GM12872 (cell line): ENCODE measurements at regions not wholly inside any gene's neighbourhood (a gene's known extent, or its start where the extent isn't known, plus 50 kb on each side); places are given as distances from the start of the nearest gene placed in this dataset.

Experiments used
- TF ChIP-seq, protein P1 (sequence below): IDR thresholded peaks from 3 replicates; pipeline ENCODE4 v1.5.1; 2011; ENCODE audit warnings: low read depth, mild to moderate bottlenecking, low read length, moderate library complexity; ENCODE audit not compliant: insufficient read depth

DNA sequence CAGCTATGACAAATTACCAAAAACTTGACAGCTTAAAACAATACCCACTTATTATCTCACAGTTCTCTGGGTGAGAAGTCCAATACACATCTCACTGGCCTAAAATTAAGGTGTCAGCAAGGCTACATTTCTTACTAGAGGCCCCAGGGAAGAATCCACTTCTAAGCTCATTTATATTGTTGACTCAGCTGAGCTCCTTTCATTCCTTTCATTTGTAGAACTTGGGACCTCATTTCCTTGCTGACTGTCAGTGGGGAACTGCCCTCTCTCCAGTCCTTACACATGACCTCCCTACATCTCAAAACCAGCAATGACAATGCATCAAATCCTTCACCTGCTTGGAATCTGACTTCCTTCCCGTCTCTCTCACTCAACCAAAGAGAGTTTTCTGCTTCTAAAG, 240.3 kb downstream of the IPMK start:
- TF ChIP-seq, protein P1, sequence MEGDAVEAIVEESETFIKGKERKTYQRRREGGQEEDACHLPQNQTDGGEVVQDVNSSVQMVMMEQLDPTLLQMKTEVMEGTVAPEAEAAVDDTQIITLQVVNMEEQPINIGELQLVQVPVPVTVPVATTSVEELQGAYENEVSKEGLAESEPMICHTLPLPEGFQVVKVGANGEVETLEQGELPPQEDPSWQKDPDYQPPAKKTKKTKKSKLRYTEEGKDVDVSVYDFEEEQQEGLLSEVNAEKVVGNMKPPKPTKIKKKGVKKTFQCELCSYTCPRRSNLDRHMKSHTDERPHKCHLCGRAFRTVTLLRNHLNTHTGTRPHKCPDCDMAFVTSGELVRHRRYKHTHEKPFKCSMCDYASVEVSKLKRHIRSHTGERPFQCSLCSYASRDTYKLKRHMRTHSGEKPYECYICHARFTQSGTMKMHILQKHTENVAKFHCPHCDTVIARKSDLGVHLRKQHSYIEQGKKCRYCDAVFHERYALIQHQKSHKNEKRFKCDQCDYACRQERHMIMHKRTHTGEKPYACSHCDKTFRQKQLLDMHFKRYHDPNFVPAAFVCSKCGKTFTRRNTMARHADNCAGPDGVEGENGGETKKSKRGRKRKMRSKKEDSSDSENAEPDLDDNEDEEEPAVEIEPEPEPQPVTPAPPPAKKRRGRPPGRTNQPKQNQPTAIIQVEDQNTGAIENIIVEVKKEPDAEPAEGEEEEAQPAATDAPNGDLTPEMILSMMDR: no peak

DNA sequence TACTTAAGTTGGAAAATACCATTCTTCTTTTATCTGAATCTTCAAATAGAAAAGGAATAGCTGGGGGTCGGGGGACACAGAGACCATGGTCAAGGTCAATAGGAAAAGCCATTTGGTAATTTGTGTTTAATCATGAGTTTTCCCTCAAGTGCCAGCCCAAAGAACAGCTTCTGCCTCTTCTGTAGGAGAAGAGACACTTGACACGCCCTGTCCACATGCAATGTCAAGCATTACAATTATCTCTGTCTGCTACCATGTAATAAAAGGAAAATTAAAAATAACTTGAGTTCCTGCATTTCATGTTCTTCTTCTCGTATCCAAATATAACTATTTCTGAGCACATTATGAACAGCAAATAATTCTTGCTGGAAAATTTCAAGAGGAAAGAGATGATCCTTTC, 241.7 kb downstream of the IPMK start:
- TF ChIP-seq, protein P1: no peak

DNA sequence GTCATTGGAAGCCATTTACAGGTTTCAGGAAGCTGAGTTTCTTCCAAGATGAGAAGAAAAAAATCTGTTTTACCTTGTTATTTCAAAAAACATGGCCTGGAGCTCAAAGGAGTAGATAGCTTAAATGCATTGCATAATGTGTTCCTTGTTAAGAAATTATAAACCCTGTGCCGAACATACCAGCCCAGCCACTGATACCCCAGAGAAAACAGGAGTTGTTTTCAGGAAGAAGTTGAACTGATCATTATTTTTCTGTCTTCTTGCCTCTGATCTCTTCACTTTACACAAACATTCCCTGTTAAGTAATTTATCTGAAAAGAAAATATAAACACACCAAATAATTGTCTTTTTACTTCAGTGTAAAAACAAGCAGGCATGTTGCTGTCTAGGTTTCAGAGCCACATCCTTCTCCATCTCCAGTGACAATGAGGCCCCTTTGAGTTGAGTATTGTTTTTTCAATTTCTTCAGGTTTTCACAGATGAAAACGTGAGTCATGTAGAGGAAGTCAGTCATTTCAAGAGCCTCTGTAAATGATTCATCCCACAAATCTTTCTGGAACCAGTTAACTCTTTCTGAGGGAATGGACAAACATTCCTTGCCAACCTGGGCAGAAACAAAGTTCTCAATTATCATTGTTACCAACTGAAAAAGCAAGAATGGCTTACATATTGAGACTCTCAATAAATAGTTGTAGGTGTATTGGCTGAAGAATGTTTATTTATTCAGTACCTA, 244.2 kb downstream of the IPMK start:
- TF ChIP-seq, protein P1: no peak

DNA sequence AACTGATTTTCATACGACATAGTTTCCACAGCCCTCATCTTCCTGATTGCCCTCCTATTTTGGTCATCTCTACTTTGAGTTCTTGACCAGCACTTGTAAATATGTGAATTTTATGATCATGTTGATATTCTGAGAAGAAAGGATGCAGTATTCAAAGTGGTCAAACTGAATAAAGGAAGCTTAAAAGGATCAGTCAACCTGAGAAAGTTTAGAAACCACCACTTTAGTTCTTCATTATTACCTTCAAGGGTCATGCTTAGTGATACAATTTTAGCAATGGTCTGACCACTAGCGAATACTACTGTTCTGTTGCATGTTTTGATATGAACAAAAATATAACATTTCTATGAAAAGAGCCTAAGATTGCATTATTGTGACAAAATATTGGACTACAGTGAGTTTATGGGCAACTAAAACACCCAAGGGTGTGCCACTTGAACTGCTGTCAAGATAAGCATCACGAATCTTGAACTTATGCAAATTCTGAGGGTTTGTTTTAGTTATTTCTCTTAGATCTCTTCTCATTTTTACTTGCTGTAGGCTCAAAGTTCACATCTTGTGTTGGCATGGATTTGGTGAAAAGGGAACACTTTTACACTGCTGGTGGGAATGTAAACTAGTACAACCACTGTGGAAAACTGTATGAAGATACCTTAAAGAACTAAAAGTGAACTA, 247.7 kb downstream of the IPMK start:
- TF ChIP-seq, protein P1: no peak

DNA sequence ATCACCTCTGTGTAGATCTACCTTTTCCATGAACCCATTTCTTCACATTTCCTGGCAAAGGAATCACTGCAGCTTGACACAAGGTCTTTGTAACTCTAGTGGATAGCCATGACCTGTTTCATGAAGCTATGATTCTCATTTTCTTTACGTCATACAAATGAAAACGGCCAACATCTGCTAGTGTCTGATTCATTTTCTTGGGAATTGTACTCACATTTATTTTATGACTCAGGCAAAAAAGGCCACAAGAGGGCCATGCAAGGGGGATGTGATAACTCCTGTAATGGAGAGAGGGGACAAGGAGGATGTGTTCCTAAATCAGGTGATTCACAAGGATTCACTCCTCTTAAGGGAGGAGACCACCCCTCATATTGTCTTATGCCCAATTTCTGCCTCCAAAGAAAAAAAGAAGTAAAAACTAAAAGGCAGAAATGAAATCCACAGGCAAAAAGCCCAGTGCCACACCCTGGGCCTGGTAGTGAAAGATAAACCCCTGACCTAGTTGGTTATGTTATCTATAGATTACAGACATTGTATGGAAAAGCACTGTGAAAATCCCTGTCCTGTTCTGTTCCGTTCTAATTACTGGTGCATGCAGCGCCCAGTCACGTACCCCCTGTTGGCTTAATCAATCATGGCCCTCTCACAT, 249.9 kb downstream of the IPMK start:
- TF ChIP-seq, protein P1: no peak

DNA sequence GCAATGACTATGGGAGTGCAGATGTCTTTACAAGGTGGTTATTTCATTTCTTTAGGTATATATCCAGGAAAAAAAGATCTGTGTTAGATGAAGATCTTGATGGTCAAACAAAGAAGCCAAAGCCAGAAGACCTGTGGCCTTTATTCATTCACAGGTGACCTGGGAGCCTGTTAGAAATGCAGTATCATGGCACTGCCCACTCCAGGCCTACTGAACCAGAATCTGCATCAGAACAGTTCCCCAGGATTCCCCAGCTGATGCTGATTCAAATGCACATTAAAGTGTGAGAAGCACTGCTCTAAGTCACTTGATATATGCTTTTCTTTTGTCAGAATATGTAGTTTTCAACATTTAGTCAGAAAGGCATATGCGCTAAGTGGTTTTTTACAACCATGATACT, 251.1 kb downstream of the IPMK start:
- TF ChIP-seq, protein P1: no peak

DNA sequence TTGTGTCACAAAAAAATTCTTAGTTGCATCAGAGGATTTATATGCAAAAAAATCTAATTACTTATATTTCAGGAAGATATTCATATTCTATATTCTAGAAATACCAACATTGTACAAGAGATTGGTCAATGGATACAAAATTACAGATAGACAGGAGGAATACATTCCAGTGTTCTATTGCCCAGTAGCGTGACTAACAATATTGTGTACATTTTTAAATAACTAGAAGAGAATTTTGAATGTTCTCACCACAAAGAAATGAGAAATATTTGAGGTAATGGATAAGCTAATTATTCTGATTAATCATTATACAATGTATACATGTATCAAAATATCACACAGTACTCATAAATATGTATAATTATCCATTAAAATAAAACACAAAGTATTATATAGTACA, 253.3 kb downstream of the IPMK start:
- TF ChIP-seq, protein P1: no peak
